Stimulated activated CD4-positive, alpha-beta T cell treated with anti-CD3 and anti-CD28 coated beads, TNF-alpha, amount 100 ng/mL, for 4 hours (primary cell): ENCODE measurements at regions not wholly inside any gene's neighbourhood (a gene's known extent, or its start where the extent isn't known, plus 50 kb on each side); places are given as distances from the start of the nearest gene placed in this dataset.

Experiments
- DNase-seq, 3 experiments: peaks; one replicate each; pipeline ENCODE4 v3.0.0-alpha.2; 2020; ENCODE audit warnings: low read depth in 3 of 3

DNA sequence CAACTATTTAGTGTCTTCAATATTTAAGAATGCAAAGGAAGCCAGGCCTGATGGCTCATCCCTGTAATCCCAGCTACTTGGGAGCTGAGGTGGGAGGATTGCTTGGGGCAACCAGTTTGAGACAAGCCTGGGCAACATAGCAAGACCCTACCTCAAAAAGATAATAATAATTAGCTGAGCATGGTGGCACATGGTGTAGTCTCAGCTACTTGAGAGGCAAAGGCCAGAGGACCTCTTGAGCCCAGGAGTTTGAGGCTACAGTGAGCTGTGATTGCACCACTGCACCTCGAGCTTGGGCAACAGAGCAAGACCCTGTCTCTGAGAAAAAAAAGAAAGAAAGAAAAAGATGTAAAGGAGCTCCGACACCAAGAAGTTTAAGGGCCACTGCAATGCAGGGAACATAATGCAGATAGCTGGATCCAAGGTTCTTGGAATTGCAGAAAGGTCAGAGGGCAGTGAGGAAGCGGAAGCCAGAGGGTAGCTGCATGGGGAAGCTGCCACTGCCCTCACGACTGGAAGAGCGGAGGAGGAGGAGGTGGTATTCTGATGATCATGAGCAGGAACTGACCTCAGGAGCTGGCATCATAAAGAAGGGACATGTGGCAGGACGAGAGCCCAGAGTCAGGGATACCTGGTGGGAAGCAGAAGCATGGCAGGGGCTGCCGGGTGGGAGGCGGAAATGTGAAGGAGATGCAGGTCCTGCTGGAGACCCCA is 60.2 kb upstream of the PODXL start:
- no peak for DNase-seq

DNA sequence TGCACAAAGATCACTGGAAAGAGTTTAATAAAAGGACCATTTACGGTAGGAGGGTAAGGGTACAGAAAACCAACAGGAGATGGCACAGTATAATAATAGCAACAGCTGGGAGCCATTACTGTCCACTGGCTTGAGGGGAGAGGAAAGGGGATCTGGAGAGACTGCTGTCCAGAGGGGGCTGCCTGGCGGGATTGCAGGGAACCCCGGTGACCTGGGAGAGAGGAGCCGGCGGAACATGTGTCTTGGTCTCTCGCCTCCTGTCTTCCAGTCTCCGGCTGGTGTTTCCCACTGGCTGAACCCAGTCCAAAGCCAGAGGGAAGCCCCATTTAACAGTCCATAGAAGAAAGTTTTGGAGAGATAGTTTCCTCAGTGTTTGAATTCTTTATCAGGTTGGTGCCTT is 57.5 kb upstream of the PODXL start:
- no peak for DNase-seq

DNA sequence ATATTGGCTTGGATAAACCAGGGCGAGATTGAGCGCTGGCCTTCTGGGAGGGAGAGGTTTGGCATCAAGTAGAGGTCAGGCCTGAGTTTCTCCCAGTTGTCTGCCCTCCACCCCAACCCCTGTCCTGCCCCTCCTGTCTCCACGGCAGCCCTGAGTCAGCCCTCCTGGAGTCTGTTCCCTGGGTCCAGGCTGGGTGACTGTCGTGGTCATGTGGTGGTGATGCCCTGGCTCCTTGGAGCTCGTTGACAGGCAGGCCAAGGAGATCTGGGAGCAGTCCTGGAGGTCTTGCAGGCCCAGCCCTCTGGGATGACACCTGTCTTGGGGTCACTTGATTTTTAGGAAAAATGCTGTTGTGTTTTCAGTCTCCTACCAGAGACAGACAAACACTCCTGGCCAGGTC is 53.6 kb upstream of the PODXL start:
- DNase-seq = no peak

DNA sequence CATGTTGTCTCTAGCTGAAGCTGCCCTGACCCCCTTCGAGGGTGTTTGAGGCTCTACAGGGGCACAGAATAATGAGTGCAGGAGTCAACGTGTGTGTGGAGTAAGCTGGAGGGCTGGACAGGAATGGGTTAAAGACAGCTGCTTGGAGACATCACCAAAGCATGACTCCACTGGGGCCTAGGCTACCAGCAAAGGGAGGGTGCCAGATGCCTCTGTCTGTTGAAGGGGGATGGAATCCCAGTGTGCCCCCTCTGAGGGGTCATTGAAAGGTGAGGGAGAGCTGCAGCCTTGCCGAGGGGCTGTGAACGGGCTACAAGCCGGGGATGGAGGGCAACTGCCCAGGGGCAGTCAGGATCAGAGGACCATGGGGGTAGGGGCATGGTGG is 51.7 kb upstream of the PODXL start:
- DNase-seq = no peak

DNA sequence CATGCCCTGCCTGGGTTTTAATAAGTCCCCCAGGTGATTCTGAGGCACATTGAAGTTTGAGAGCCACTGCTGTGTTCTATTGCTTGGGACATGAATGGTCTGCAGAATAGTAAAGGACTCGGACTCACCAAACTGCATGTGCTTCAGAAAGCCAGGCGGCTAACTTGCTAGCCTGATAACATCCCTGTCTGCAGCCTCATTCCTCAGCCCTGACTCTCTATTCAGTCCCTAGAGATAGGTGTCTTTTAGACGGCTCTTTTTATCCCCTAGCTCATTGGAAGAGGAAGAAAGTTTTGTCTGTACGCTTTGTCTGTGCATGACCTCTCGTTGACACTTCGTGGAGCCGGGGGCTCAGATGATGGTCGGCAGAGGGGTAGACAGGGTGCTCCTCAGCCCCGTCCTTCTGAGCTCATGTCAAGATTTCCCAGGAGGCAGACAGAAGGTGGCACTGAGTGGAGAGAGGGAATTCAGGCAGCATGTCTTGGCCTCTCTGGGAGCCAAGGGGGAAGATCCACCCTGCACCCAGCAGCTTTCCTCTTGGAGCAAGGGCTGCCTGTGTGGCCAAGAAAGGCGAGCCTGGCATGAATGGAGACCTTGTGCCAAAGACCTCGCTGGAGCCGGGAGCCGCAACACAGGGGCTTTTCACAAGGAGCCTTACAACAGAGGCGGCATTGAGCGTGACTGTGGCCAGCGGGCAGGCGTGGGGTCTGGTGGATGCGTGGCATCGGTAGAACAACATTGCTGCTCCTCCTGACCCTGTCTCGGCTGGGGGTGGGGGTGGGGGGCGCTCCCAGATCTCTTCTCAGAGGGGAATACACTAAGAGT is 51.1 kb upstream of the PODXL start:
- no peak for DNase-seq

DNA sequence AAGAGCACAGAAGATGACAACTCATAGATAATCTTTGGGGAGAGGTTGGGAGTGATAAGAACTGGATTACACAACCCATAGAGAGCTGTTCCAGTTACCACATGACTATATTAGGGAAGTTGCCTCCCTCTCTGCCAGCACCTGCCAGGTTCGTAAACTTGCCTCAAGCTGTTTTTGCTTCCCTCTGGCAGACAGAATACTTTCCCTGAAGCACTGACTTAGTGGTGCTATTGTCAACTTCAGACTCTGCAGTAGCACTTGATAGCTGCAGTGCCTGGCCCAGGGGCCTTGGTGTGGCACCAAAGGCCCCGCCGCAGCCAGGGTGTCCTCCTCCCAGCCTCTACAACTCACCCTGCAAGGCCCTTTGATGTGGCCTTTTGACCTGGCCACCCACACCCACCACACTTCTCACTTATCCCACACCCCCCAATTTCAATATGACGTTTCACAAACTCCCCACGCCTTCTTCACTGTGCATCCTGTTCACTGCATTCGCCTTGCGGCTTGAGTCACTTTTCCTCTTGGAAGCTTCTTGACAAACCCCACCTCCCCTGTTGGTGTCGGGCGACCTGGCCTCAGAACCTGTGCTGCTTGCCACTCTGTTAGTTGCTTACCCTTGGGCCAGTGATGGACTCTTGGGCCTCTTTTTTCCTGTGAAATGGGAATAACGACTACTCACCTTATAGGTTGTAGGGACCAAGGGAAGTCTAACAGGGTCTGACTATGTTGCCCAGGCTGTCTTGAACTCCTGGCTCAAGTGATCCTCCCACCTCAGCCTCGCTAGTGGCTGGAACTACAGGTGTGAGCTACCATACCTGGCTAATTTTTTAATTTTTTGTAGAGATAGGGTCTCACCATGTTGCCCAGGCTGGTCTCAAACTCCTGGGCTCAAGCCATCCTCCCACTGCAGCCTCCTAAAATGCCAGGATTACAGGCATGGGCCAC is 50.2 kb upstream of the PODXL start:
- DNase-seq = no peak
